ENCODE measurements at regions not wholly inside any gene's neighbourhood (a gene's known extent, or its start where the extent isn't known, plus 50 kb on each side); places are given as distances from the start of the nearest gene placed in this dataset.

- no peak for TF ChIP-seq CTCF (conservative IDR thresholded peaks at IDR 0.05; ENCODE audit: low read depth, low read length)
- no peak for TF ChIP-seq EZH2phosphoT487 (IDR thresholded peaks at IDR 0.05; ENCODE audit: borderline replicate concordance, low read length)
Measured at GRCh38 chr2:208792766-208793165, 386.2 kb downstream of the PTH2R start.

Data from PC-3 (cell line).